Trophoblast cell (in vitro differentiated cells and primary cell): ENCODE measurements at regions not wholly inside any gene's neighbourhood (a gene's known extent, or its start where the extent isn't known, plus 50 kb on each side); places are given as distances from the start of the nearest gene placed in this dataset.

ENCODE experiments used
- DNase-seq, 2 donors: peaks; one replicate each; pipeline ENCODE4 v3.0.0-alpha.2; 2016
- H2AFZ ChIP-seq: 2 replicates; pipeline ENCODE4 v1.6.1; 2013; ENCODE audit warnings: low read length, moderate library complexity, mild to moderate bottlenecking; ENCODE audit not compliant: insufficient read depth, poor library complexity
- H2AK5ac ChIP-seq: 2 replicates; pipeline ENCODE4 v1.6.1; 2013; ENCODE audit warnings: mild to moderate bottlenecking, low read length
- H2BK120ac ChIP-seq: 2 replicates; pipeline ENCODE4 v1.6.1; 2013; ENCODE audit warnings: low read length, mild to moderate bottlenecking, moderate library complexity; ENCODE audit not compliant: insufficient read depth, poor library complexity
- H2BK12ac ChIP-seq: 2 replicates; pipeline ENCODE4 v1.6.1; 2013; ENCODE audit warnings: mild to moderate bottlenecking, low read length, moderate library complexity
- H2BK5ac ChIP-seq: 2 replicates; pipeline ENCODE4 v1.6.1; 2013; ENCODE audit warnings: low read length, low read depth, moderate library complexity, mild to moderate bottlenecking; ENCODE audit not compliant: poor library complexity
- H3K14ac ChIP-seq: 2 replicates; pipeline ENCODE4 v1.6.1; 2013; ENCODE audit warnings: mild to moderate bottlenecking, low read length
- H3K18ac ChIP-seq: 2 replicates; pipeline ENCODE4 v1.6.1; 2013; ENCODE audit warnings: mild to moderate bottlenecking, low read length
- H3K23ac ChIP-seq: 2 replicates; pipeline ENCODE4 v1.6.1; 2013; ENCODE audit warnings: low read length
- H3K27ac ChIP-seq: 2 replicates; pipeline ENCODE4 v1.5.1; 2013; ENCODE audit warnings: low read depth, mild to moderate bottlenecking, inconsistent platforms, low read length, moderate library complexity
- H3K27me3 ChIP-seq: 2 replicates; pipeline ENCODE4 v1.6.1; 2013; ENCODE audit warnings: inconsistent platforms, mild to moderate bottlenecking, low read length, moderate library complexity; ENCODE audit not compliant: insufficient read depth
- H3K36me3 ChIP-seq, 2 experiments: 1 replicate in 1 of 2; 2 replicates in 1 of 2; pipeline ENCODE4 v1.6.1; 2013; ENCODE audit warnings: low read length in 2 of 2, mild to moderate bottlenecking in 2 of 2, moderate library complexity in 1 of 2; ENCODE audit not compliant: insufficient read depth in 2 of 2, control insufficient read depth in 1 of 2
- H3K4ac ChIP-seq: 2 replicates; pipeline ENCODE4 v1.6.1; 2013; ENCODE audit warnings: low read depth, mild to moderate bottlenecking, low read length, moderate library complexity
- H3K4me1 ChIP-seq, 2 experiments: 1 replicate in 1 of 2; 2 replicates in 1 of 2; pipeline ENCODE4 v1.6.1; 2013; ENCODE audit warnings: low read length in 2 of 2, mild to moderate bottlenecking in 2 of 2, moderate library complexity in 1 of 2; ENCODE audit not compliant: insufficient read depth in 2 of 2, control insufficient read depth in 1 of 2
- H3K4me2 ChIP-seq: 2 replicates; pipeline ENCODE4 v1.6.1; 2013; ENCODE audit warnings: inconsistent platforms, mild to moderate bottlenecking, low read length, moderate library complexity
- H3K4me3 ChIP-seq: 2 replicates; pipeline ENCODE4 v1.5.1; 2013; ENCODE audit warnings: mild to moderate bottlenecking, low read depth, low read length, inconsistent platforms
- H3K79me1 ChIP-seq: one replicate; pipeline ENCODE4 v1.6.1; 2013; ENCODE audit warnings: low read length
- H3K79me2 ChIP-seq: 2 replicates; pipeline ENCODE4 v1.6.1; 2013; ENCODE audit warnings: low read length, mild to moderate bottlenecking; ENCODE audit not compliant: control insufficient read depth, insufficient read depth, poor library complexity
- H3K9ac ChIP-seq: 2 replicates; pipeline ENCODE4 v1.6.1; 2013; ENCODE audit warnings: mild to moderate bottlenecking, low read length
- H3K9me3 ChIP-seq: 2 replicates; pipeline ENCODE4 v1.6.1; 2013; ENCODE audit warnings: low read depth, mild to moderate bottlenecking, control low read depth, inconsistent platforms, low read length; ENCODE audit not compliant: insufficient read depth
- H4K12ac ChIP-seq: 2 replicates; pipeline ENCODE4 v1.6.1; 2013; ENCODE audit warnings: low read depth, mild to moderate bottlenecking, low read length, moderate library complexity
- H4K8ac ChIP-seq: 2 replicates; pipeline ENCODE4 v1.6.1; 2013; ENCODE audit warnings: low read depth, mild to moderate bottlenecking, low read length, moderate library complexity
- H4K91ac ChIP-seq: one replicate; pipeline ENCODE4 v1.6.1; 2013; ENCODE audit warnings: low read depth, mild to moderate bottlenecking, low read length, moderate library complexity
- WGBS: extraction: QIAGEN DNeasy Blood & Tissue Kit; methylation state at CpG from one replicate; pipeline ENCODE4 v1.1.7; 2013; ENCODE audit warnings: missing lambda C conversion rate; ENCODE audit not compliant: insufficient read length, insufficient coverage; ENCODE audit errors: extremely low coverage; 5-methylcytosine and 5-hydroxymethylcytosine counted together

DNA sequence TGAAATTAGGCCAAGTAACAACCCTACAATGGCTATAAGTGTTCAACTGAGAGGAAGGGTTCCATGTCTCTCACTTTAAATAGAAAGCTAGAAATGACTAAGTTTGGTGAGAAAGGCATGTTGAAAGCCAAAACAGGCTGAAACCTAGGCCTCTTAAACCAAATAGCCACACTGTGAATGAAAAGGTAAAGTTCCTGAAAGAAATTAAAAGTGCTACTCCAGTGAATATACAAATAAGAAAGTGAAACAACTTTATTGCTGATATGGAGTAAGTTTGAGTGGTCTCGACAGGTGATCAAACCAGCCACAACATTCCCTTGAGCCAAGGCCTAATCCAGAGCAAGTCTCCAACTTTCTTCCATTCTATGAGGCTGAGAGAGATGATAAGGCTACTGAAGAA is 209.6 kb downstream of the KLF12 start:
- no peak overlapping the region for H2BK12ac ChIP-seq
- H3K79me2 ChIP-seq = no peaks in the 10 kb centered on the region
- H3K18ac ChIP-seq = no peak overlapping the region
- no peak overlapping the region for H3K4me2 ChIP-seq
- no peak overlapping the region for H3K4me3 ChIP-seq
- H4K91ac ChIP-seq = no peak overlapping the region
- no CpG with 5 or more reads among the region's 1 CpG for WGBS
- H2BK5ac ChIP-seq = no peak overlapping the region
- no peak overlapping the region for H2AFZ ChIP-seq
- no peak overlapping the region for H3K9ac ChIP-seq
- H3K4me1 ChIP-seq = no peaks in the 10 kb centered on the region
- H3K9me3 ChIP-seq = no peaks in the 10 kb centered on the region
- no peak overlapping the region for H3K14ac ChIP-seq
- no peaks in the 10 kb centered on the region for H3K79me1 ChIP-seq
- no peaks in the 10 kb centered on the region for H3K36me3 ChIP-seq
- no peak overlapping the region for H3K27ac ChIP-seq
- no peak overlapping the region for H3K4ac ChIP-seq
- H2BK120ac ChIP-seq = no peak overlapping the region
- H4K8ac ChIP-seq = no peak overlapping the region
- no peak overlapping the region for H4K12ac ChIP-seq
- H3K23ac ChIP-seq = no peak overlapping the region
- no peak overlapping the region for H2AK5ac ChIP-seq
- no peaks in the 10 kb centered on the region for H3K27me3 ChIP-seq
- DNase-seq = no peak

GRCh38 chr13:73922493-73923393 is 211.5 kb downstream of the KLF12 start:
- no peak overlapping the region for H3K27ac ChIP-seq
- no peak overlapping the region for H3K9ac ChIP-seq
- H3K27me3 ChIP-seq = no peaks in the 10 kb centered on the region
- H3K79me2 ChIP-seq = no peaks in the 10 kb centered on the region
- H2AFZ ChIP-seq = no peak overlapping the region
- H3K14ac ChIP-seq = no peak overlapping the region
- no peak overlapping the region for H4K91ac ChIP-seq
- no peaks in the 10 kb centered on the region for H3K9me3 ChIP-seq
- no peaks in the 10 kb centered on the region for H3K4me1 ChIP-seq
- no peak overlapping the region for H3K4me2 ChIP-seq
- no peak overlapping the region for H2BK120ac ChIP-seq
- H4K8ac ChIP-seq = no peak overlapping the region
- DNase-seq = peak; percentile 26 to 72
- no peak overlapping the region for H2BK5ac ChIP-seq
- H2BK12ac ChIP-seq = no peak overlapping the region
- H3K4me3 ChIP-seq = no peak overlapping the region
- no peak overlapping the region for H2AK5ac ChIP-seq
- H3K4ac ChIP-seq = no peak overlapping the region
- H3K79me1 ChIP-seq = no peaks in the 10 kb centered on the region
- H3K36me3 ChIP-seq = no peaks in the 10 kb centered on the region
- no CpG with 5 or more reads among the region's 2 CpGs for WGBS
- H3K23ac ChIP-seq = no peak overlapping the region
- no peak overlapping the region for H4K12ac ChIP-seq
- H3K18ac ChIP-seq = no peak overlapping the region

DNA sequence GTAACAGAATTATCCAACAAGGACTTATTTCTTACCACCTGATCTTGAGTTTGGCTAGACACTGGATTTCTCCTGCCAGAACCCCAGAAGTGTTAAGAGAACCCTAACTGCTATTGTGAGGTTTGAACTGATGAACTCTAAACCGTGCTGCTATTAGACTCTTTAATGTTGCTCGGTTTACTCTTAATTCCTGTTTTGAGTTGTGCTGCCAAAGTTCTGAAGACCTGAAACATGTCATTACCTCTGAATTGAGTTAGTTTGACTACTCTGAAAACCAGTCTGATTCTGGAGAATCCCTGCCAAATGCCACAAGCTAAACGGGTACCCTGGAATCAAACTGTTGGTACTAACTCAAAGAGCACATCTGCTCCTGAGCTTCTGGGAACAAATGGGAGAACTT is 215.5 kb downstream of the KLF12 start:
- no peaks in the 10 kb centered on the region for H3K36me3 ChIP-seq
- H2BK12ac ChIP-seq = no peak overlapping the region
- WGBS = no CpG with 5 or more reads among the region's 3 CpGs
- no peak overlapping the region for H3K27ac ChIP-seq
- H3K9me3 ChIP-seq = no peaks in the 10 kb centered on the region
- no peak overlapping the region for H2BK5ac ChIP-seq
- DNase-seq = no peak
- H3K23ac ChIP-seq = no peak overlapping the region
- H2BK120ac ChIP-seq = no peak overlapping the region
- H4K12ac ChIP-seq = no peak overlapping the region
- no peaks in the 10 kb centered on the region for H3K27me3 ChIP-seq
- H3K79me1 ChIP-seq = no peaks in the 10 kb centered on the region
- no peak overlapping the region for H3K14ac ChIP-seq
- H2AK5ac ChIP-seq = no peak overlapping the region
- no peak overlapping the region for H4K8ac ChIP-seq
- H4K91ac ChIP-seq = no peak overlapping the region
- no peak overlapping the region for H3K4me3 ChIP-seq
- H3K18ac ChIP-seq = no peak overlapping the region
- no peak overlapping the region for H3K4ac ChIP-seq
- no peak overlapping the region for H3K4me2 ChIP-seq
- H2AFZ ChIP-seq = no peak overlapping the region
- no peak overlapping the region for H3K9ac ChIP-seq
- H3K4me1 ChIP-seq = no peaks in the 10 kb centered on the region
- no peaks in the 10 kb centered on the region for H3K79me2 ChIP-seq

- Histone ChIP-seq H3K79me2 (no peaks in the 10 kb centered on the region), H3K4me1 (peaks cover 0 to 3% of the 10 kb centered on the region in 2 experiments), H2AFZ (no peak overlapping the region), H3K27ac (no peak overlapping the region), H3K79me1 (no peaks in the 10 kb centered on the region), H2AK5ac (no peak overlapping the region), H3K18ac (no peak overlapping the region), H3K23ac (no peak overlapping the region), H3K9ac (no peak overlapping the region), H3K4me2 (no peak overlapping the region), H2BK120ac (no peak overlapping the region), H3K4ac (no peak overlapping the region), H3K14ac (no peak overlapping the region), H2BK12ac (no peak overlapping the region), H2BK5ac (no peak overlapping the region), H3K9me3 (no peaks in the 10 kb centered on the region), H3K36me3 (no peaks in the 10 kb centered on the region), H3K4me3 (no peak overlapping the region), H4K91ac (no peak overlapping the region), H3K27me3 (no peaks in the 10 kb centered on the region), H4K8ac (no peak overlapping the region), H4K12ac (no peak overlapping the region)
- no peak for DNase-seq
- no CpG with 5 or more reads among the region's 4 CpGs for WGBS
Observed at GRCh38 chr13:73913751-73914518, 220.3 kb downstream of the KLF12 start.
